PC-3 (cell line): ENCODE measurements at regions not wholly inside any gene's neighbourhood (a gene's known extent, or its start where the extent isn't known, plus 50 kb on each side); places are given as distances from the start of the nearest gene placed in this dataset.

Source experiments
- EZH2 ChIP-seq: fragments of 300-600 bp; sonication (generic); IDR thresholded peaks from one replicate; pipeline ENCODE4 v1.6.1; 2017; ENCODE audit warnings: antibody characterized with exemption, mild to moderate bottlenecking, low read length; ENCODE audit not compliant: unreplicated experiment
- TF ChIP-seq, protein P1 (sequence below): fragments of 300-600 bp; sonication (generic); conservative IDR thresholded peaks from 2 replicates; pipeline ENCODE4 v1.5.1; 2017; ENCODE audit warnings: antibody characterized with exemption, low read depth, mild to moderate bottlenecking, low read length

DNA sequence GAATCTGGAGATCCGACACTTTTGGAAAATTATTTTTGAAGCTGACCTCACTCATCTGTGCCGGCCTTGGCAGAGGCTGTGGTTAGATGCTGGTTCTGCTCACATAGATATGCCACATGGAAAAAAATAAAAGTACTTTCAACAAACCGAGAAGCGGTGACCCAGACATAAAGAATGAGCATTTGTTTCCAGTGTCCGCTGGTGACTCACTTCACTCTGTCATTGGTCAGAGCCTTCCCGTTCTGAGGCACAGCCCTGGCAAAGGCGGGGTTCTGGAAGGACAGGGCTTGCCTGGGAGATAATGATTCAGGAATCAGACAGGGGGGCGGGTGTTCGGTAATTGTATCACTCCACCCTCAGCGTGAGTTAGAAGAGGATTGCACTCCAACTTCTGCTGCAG is 172.4 kb upstream of the MXRA5 start:
- TF ChIP-seq, protein P1, sequence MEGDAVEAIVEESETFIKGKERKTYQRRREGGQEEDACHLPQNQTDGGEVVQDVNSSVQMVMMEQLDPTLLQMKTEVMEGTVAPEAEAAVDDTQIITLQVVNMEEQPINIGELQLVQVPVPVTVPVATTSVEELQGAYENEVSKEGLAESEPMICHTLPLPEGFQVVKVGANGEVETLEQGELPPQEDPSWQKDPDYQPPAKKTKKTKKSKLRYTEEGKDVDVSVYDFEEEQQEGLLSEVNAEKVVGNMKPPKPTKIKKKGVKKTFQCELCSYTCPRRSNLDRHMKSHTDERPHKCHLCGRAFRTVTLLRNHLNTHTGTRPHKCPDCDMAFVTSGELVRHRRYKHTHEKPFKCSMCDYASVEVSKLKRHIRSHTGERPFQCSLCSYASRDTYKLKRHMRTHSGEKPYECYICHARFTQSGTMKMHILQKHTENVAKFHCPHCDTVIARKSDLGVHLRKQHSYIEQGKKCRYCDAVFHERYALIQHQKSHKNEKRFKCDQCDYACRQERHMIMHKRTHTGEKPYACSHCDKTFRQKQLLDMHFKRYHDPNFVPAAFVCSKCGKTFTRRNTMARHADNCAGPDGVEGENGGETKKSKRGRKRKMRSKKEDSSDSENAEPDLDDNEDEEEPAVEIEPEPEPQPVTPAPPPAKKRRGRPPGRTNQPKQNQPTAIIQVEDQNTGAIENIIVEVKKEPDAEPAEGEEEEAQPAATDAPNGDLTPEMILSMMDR = no peak
- TF ChIP-seq EZH2 = no peak
